ENCODE measurements at regions not wholly inside any gene's neighbourhood (a gene's known extent, or its start where the extent isn't known, plus 50 kb on each side); places are given as distances from the start of the nearest gene placed in this dataset.
"Not testable (repeated sequence)": the region's sequence is repeated elsewhere in the genome, so short reads cannot be mapped to it uniquely, and the experiment has no call there.

- DNase-seq, result no peak
These were observed 252.9 kb upstream of the DCC start for GRCh38 chr18:52087140-52087539.

GRCh38 chr18:52090005-52090404, 250.0 kb upstream of the DCC start:
- DNase-seq, result no peak

DNA sequence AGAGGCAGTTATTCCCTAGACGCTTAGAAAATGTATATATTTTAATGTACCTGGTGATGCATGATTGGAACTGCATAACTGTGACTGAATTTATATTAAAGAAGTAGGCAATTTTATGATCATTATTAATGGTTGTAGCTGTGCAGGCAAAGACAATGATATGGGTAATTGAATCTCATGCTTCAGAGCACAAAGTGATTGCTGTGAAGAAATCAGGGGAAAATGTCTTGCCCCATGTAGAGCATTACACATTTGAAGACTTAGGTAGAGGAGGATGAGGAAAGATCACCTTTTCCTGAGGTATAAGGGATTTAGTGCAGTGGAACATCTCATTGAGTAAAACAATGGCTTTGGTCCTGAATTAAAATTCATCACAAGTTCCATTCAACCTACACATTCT, 246.8 kb upstream of the DCC start:
- no peak for DNase-seq

- DNase-seq, result no peak
These were observed 221.3 kb upstream of the DCC start for GRCh38 chr18:52118684-52119083.

- DNase-seq, result no peak
These were observed 209.2 kb upstream of the DCC start for GRCh38 chr18:52130624-52131301.

DNA sequence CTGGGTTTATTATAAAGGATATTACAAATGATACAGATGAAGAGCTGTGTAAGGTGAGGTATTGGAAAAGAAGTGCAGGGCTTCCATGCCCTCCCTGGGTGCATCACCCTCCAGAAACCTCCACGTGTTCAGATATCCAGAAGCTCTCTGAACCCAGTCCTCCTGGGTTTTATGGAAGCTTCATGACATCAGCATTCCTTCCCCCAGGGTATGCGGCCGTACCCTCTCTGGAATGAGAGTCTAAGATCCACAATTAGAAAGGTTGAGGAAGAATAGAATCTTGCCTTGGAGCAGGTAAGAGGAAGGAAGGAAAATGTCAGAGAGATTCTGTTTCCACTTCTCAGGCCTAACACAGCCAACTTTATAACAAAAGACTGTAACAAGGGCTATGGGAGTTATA, 208.2 kb upstream of the DCC start:
- DNase-seq, result no peak

DNA sequence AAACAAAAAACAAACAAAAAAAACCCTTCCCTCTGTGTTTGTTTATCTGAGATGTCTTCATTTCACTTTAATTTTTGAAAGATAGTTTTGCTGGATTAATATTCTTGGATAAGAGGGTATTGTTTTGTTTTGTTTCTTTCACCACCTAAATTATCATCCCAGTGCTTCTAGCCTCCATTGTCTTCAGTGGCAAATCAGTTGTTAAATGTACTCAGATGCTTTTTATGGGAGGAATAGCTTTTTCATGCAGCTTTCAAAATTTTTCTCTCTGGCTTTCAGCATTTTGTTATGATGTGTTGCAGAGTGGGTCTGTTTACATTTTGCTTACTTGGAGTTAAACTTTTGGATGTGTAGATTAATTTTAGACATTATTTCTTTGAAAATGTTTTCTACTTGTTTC, 203.5 kb upstream of the DCC start:
- no peak for DNase-seq

DNA sequence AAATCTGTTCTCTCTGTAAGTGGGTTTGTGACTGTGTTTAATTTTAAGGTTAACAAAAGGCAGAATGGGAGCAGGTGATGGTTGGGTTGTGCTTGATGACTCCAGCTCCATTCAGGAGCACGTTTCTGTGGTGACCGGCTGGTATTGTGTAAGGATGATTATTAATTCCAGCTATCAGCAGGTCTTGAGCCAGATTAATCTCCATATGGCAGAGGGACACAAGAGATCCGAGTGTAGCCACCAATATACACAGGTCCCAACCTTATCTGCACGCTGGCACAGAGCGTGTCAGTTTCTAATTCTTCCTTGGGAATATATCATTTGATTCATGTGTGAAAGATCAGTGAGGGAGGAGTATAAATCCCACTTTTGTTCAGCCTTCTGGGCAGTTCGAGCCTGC, 199.0 kb upstream of the DCC start:
- DNase-seq, result no peak

DNA sequence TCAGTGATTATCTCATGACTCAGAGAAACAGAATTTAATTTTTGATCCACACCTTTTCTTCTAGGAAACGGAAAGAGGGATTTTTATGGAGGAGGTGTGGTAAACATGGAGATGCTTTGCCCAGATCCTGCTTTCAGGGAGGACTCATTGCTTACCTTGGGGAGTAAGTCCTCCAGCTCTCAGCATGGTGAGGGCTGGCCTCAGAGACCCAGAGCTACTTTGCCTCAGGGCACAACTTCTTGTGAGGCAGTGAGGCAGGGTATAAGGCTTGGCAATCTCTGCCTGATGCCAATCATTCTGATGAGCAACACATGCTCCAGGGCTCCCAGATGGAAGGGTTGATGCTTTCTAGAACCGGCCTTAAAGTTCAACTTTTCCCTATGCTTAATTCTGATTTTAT, 189.9 kb upstream of the DCC start:
- DNase-seq, result no peak

- no peak for DNase-seq
These were observed 188.0 kb upstream of the DCC start for GRCh38 chr18:52152036-52152435.

- no peak for DNase-seq
These were observed 183.8 kb upstream of the DCC start for GRCh38 chr18:52156166-52156565.

GRCh38 chr18:52160636-52161035, 179.4 kb upstream of the DCC start:
- DNase-seq, result no peak

DNA sequence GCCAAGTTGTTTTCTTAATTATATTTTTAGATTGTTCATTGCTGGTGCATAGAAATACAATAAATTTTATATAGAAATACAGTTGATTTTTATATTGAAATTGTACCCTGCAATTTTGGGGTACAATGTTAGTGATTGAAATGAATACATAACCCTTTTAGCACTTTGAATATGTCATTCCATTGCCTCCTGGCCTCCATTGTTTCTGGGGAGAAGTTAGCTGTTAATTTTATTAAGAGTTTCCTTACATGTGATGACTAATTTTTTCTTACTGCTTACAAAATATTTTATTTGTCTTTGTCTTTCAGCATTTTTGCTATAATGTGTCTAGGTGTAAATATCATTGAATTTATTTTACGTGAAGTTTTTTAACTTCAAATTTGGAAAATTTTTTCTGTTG, 176.5 kb upstream of the DCC start:
- no peak for DNase-seq

DNA sequence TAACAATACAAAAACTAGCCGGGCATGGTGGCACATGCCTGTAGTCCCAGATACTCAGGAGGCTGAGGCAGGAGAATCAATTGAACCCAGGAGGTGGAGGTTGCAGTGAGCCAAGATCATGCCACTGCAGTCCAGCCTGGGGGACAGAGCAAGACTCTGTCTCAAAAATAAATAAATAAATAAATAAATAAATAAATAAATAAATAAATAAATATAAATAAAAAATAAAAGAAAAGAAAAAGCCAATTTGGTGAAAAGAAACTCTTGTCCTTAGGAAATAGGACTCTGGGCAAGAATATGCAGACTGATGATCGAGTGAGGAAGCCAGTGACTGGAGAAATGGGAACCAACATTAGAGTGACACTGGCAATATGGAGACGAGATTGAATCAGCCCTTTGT, 171.9 kb upstream of the DCC start:
- not testable (repeated sequence) for DNase-seq

- no peak for DNase-seq
These were observed 165.8 kb upstream of the DCC start for GRCh38 chr18:52174220-52174619.

DNA sequence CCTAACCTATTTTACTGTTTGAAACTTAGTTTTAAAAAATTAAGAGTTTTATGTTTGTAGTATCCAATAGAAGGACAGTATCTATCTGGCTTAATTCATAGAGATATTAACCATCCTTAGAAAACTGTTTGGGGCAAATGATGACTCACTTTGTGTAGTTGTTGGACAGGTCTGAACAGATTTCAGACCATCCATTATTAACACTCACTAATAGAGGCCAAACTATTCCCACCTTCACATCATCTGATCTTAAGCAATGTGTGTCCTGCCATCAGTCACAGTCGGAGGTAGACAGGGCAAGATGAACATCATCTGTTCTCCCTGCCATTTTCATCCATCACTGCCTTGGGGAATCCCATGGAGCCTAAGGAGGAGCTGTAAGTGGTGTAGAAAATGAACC, 164.6 kb upstream of the DCC start:
- DNase-seq, result no peak

DNA sequence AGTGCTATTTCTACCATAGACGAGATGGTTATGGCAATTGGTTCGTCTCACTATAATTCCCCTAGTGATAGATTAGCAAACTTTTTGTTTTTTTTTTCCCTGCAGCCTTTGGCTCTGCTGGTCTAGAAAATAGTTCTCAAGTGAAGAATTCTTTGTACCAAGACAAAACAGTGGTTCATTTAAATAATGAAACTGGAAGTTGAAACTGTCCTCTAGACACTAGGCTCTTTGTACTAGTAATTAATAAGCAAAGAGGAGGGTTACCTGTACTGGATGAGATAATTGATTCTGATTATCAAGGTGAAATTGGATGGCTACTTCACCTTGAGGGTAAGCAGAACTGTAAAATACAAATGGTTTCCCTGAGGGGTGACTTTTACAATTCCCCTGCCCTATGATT, 156.9 kb upstream of the DCC start:
- no peak for DNase-seq

DNA sequence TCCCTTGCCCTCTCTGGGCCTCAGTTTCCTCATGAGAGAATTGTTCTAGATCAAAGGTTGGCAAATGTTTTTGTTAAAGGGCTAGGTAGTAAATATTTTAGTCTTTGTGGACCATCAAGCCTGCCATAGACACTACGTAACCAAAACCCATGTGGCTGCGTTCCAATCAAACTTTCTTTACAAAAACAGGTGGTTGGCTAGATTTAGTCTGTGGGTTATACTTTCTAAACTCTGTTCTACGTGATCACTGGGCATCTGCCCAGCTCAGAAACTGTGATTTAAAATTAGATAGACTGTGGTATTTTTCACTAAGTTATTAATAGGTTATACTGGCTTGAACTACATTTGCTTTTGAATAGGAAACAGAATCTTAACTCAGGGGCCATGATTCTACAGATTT, 149.8 kb upstream of the DCC start:
- no peak for DNase-seq

DNA sequence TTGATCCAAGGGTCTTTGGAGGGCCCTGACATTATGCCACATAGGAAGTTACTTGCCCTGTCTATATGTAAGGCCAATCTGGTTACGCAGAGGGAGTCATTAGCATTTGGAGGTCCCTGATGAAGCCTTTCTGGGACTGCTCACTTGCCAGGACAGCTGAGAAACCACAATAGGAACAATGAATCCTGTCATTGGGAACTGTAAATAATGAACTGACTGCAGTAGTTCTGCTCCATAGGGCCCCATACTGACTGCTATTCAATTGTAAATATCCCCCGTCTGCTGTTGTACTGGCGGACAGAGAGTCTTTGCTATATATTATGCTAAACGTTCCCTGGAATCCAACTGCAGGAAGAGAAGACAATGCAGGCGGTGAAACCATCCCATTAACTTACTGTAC, 149.4 kb upstream of the DCC start:
- DNase-seq, result no peak

- DNase-seq, result no peak
These were observed 139.6 kb upstream of the DCC start for GRCh38 chr18:52200406-52200805.

DNA sequence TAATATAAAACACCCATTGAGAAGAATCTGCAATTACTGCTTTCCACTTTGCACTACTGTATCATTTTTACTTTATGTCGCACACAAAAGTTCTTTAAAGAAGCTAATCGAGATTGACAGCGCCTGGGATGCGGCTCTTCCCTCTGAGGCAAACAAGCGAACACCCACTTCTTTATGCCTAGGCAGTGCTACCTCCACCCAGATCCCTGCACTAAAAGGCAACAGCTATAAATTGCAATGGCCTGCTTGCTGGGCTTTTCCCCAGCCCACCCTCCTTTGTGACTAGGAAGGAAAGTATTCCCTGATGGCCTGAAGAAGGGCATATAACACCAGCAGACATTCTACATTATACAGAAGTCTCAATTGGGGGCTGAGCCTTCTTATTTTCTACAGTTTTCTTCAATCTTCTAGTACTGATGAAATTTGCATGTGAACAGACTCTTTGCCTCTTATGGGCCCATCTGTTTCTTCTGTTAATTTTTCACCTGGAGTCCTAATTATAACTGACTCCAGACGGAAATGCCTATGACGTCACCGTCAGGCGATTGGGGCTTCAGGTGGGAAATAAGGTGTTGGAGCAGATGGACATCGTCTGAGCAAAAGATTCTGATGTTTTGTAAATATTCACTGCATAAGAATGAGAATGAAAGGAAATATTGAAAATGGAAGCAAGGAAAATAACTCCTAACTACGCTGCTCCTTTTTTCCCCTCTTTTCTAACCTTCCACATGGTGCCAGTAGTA, 138.9 kb upstream of the DCC start:
- no peak for DNase-seq

DNA sequence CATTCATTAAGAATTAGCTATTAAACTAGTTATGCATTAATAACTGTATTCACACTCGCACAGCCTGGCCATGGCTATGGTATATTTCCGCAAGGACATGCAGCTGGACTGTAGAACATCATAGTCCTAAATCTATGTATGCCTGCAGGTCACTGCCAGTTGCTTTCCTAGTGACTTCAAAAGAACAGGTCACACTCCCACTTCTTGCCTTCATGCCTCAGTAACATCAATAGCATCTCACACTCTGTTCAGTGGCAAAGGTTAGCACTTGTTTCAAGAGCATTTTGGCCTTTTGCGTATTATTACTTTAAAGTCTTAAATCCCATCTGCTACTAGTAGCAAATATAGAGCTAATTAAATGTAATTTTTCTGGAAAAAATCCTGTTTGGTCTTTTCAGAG, 131.4 kb upstream of the DCC start:
- DNase-seq, result no peak

GRCh38 chr18:52216109-52216508, 123.9 kb upstream of the DCC start:
- DNase-seq, result no peak

DNA sequence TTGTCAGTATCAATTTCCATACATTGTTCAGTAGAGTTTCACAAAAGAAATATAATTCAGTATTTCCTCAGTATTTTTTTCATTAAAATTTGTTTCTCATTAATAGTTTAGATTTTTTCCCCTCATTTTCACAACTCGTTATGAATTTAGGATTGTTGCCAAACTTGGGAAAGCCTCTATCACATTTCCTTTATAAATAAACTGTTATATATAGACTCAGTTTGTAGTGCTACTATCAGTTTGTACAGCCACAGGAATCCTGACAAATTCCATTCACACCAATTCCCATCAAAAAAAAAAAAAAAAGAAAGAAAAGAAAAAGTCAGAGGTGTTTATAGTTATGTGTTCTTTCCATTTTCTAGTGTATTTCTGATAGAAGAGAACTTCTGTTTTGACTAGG, 123.3 kb upstream of the DCC start:
- no peak for DNase-seq

GRCh38 chr18:52219102-52219501, 120.9 kb upstream of the DCC start:
- no peak for DNase-seq

All from CD4-positive, alpha-beta T cell treated with Interleukin-17A for 4 hours (primary cell).